ENCODE measurements at regions not wholly inside any gene's neighbourhood (a gene's known extent, or its start where the extent isn't known, plus 50 kb on each side); places are given as distances from the start of the nearest gene placed in this dataset.

- H3K9me3 ChIP-seq (replicated peaks; ENCODE audit: low read length) = no peaks in the 10 kb centered on the region
- no peak overlapping the region for H3K4me3 ChIP-seq (ENCODE audit: low read length)
- no peak overlapping the region for H3K9ac ChIP-seq (ENCODE audit: low read depth, low read length)
- H3K4me2 ChIP-seq (ENCODE audit: low read length) = no peak overlapping the region
- no peaks in the 10 kb centered on the region for H3K4me1 ChIP-seq (ENCODE audit: control insufficient read depth, insufficient read depth, low read length)
- no peaks in the 10 kb centered on the region for H3K27me3 ChIP-seq (ENCODE audit: control insufficient read depth, insufficient read depth, low read length)
- H3K36me3 ChIP-seq (ENCODE audit: insufficient read depth, low read length) = no peaks in the 10 kb centered on the region
Measured at GRCh38 chr1:56432166-56432971, 147.0 kb downstream of the PLPP3 start.

GRCh38 chr1:56430141-56430839 is 149.1 kb downstream of the PLPP3 start:
- H3K36me3 ChIP-seq (ENCODE audit: insufficient read depth, low read length) = no peaks in the 10 kb centered on the region
- H3K27me3 ChIP-seq (ENCODE audit: control insufficient read depth, insufficient read depth, low read length) = no peaks in the 10 kb centered on the region
- H3K4me1 ChIP-seq (ENCODE audit: control insufficient read depth, insufficient read depth, low read length) = peaks cover 3% of the 10 kb centered on the region
- no peaks in the 10 kb centered on the region for H3K9me3 ChIP-seq (replicated peaks; ENCODE audit: low read length)
- H3K4me2 ChIP-seq (ENCODE audit: low read length) = no peak overlapping the region
- no peak overlapping the region for H3K4me3 ChIP-seq (ENCODE audit: low read length)
- no peak overlapping the region for H3K9ac ChIP-seq (ENCODE audit: low read depth, low read length)

- Histone ChIP-seq H3K9me3 (replicated peaks; ENCODE audit: low read length) (no peaks in the 10 kb centered on the region), H3K36me3 (ENCODE audit: insufficient read depth, low read length) (no peaks in the 10 kb centered on the region), H3K9ac (ENCODE audit: low read depth, low read length) (no peak overlapping the region), H3K27me3 (ENCODE audit: control insufficient read depth, insufficient read depth, low read length) (no peaks in the 10 kb centered on the region), H3K4me1 (ENCODE audit: control insufficient read depth, insufficient read depth, low read length) (peaks cover 8% of the 10 kb centered on the region), H3K4me3 (ENCODE audit: low read length) (no peak overlapping the region), H3K4me2 (ENCODE audit: low read length) (no peak overlapping the region)
Measured at GRCh38 chr1:56429288-56429687, 150.1 kb downstream of the PLPP3 start.

GRCh38 chr1:56426587-56427381 is 152.6 kb downstream of the PLPP3 start:
- Histone ChIP-seq H3K36me3 (ENCODE audit: insufficient read depth, low read length) (no peaks in the 10 kb centered on the region), H3K4me1 (ENCODE audit: control insufficient read depth, insufficient read depth, low read length) (peaks cover 8% of the 10 kb centered on the region), H3K9ac (ENCODE audit: low read depth, low read length) (no peak overlapping the region), H3K4me2 (ENCODE audit: low read length) (no peak overlapping the region), H3K27me3 (ENCODE audit: control insufficient read depth, insufficient read depth, low read length) (no peaks in the 10 kb centered on the region), H3K4me3 (ENCODE audit: low read length) (no peak overlapping the region), H3K9me3 (replicated peaks; ENCODE audit: low read length) (no peaks in the 10 kb centered on the region)

GRCh38 chr1:56425494-56426037 is 153.8 kb downstream of the PLPP3 start:
- no peaks in the 10 kb centered on the region for H3K36me3 ChIP-seq (ENCODE audit: insufficient read depth, low read length)
- no peak overlapping the region for H3K4me2 ChIP-seq (ENCODE audit: low read length)
- H3K4me3 ChIP-seq (ENCODE audit: low read length) = no peak overlapping the region
- peaks cover 8% of the 10 kb centered on the region for H3K4me1 ChIP-seq (ENCODE audit: control insufficient read depth, insufficient read depth, low read length)
- no peaks in the 10 kb centered on the region for H3K27me3 ChIP-seq (ENCODE audit: control insufficient read depth, insufficient read depth, low read length)
- no peak overlapping the region for H3K9ac ChIP-seq (ENCODE audit: low read depth, low read length)
- no peaks in the 10 kb centered on the region for H3K9me3 ChIP-seq (replicated peaks; ENCODE audit: low read length)

GRCh38 chr1:56424744-56425493 is 154.4 kb downstream of the PLPP3 start:
- Histone ChIP-seq H3K4me2 (ENCODE audit: low read length) (no peak overlapping the region), H3K9me3 (replicated peaks; ENCODE audit: low read length) (no peaks in the 10 kb centered on the region), H3K36me3 (ENCODE audit: insufficient read depth, low read length) (no peaks in the 10 kb centered on the region), H3K9ac (ENCODE audit: low read depth, low read length) (no peak overlapping the region), H3K4me3 (ENCODE audit: low read length) (no peak overlapping the region), H3K4me1 (ENCODE audit: control insufficient read depth, insufficient read depth, low read length) (peaks cover 8% of the 10 kb centered on the region), H3K27me3 (ENCODE audit: control insufficient read depth, insufficient read depth, low read length) (no peaks in the 10 kb centered on the region)

- Histone ChIP-seq H3K4me1 (ENCODE audit: control insufficient read depth, insufficient read depth, low read length) (peaks cover 8% of the 10 kb centered on the region), H3K27me3 (ENCODE audit: control insufficient read depth, insufficient read depth, low read length) (no peaks in the 10 kb centered on the region), H3K9ac (ENCODE audit: low read depth, low read length) (no peak overlapping the region), H3K4me3 (ENCODE audit: low read length) (no peak overlapping the region), H3K4me2 (ENCODE audit: low read length) (no peak overlapping the region), H3K9me3 (replicated peaks; ENCODE audit: low read length) (no peaks in the 10 kb centered on the region), H3K36me3 (ENCODE audit: insufficient read depth, low read length) (no peaks in the 10 kb centered on the region)
Measured at GRCh38 chr1:56423716-56424115, 155.6 kb downstream of the PLPP3 start.

- H3K4me1 ChIP-seq (ENCODE audit: control insufficient read depth, insufficient read depth, low read length) = no peaks in the 10 kb centered on the region
- H3K36me3 ChIP-seq (ENCODE audit: insufficient read depth, low read length) = no peaks in the 10 kb centered on the region
- no peaks in the 10 kb centered on the region for H3K27me3 ChIP-seq (ENCODE audit: control insufficient read depth, insufficient read depth, low read length)
- H3K4me3 ChIP-seq (ENCODE audit: low read length) = no peak overlapping the region
- H3K4me2 ChIP-seq (ENCODE audit: low read length) = no peak overlapping the region
- no peak overlapping the region for H3K9ac ChIP-seq (ENCODE audit: low read depth, low read length)
- no peaks in the 10 kb centered on the region for H3K9me3 ChIP-seq (replicated peaks; ENCODE audit: low read length)
Measured at GRCh38 chr1:56418151-56418631, 161.2 kb downstream of the PLPP3 start.

- Histone ChIP-seq H3K9ac (ENCODE audit: low read depth, low read length) (no peak overlapping the region), H3K4me3 (ENCODE audit: low read length) (no peak overlapping the region), H3K36me3 (ENCODE audit: insufficient read depth, low read length) (no peaks in the 10 kb centered on the region), H3K27me3 (ENCODE audit: control insufficient read depth, insufficient read depth, low read length) (no peaks in the 10 kb centered on the region), H3K4me2 (ENCODE audit: low read length) (no peak overlapping the region), H3K9me3 (replicated peaks; ENCODE audit: low read length) (no peaks in the 10 kb centered on the region), H3K4me1 (ENCODE audit: control insufficient read depth, insufficient read depth, low read length) (no peaks in the 10 kb centered on the region)
Measured at GRCh38 chr1:56417646-56418045, 161.7 kb downstream of the PLPP3 start.

- Histone ChIP-seq H3K4me3 (ENCODE audit: low read length) (no peak overlapping the region), H3K4me2 (ENCODE audit: low read length) (no peak overlapping the region), H3K27me3 (ENCODE audit: control insufficient read depth, insufficient read depth, low read length) (no peaks in the 10 kb centered on the region)
Measured at GRCh38 chr1:56416495-56416894, 162.9 kb downstream of the PLPP3 start.

More at GRCh38 chr1:56416495-56416894, 162.9 kb downstream of the PLPP3 start:
- H3K9ac ChIP-seq (ENCODE audit: low read depth, low read length) = no peak overlapping the region
- no peaks in the 10 kb centered on the region for H3K9me3 ChIP-seq (replicated peaks; ENCODE audit: low read length)
- no peaks in the 10 kb centered on the region for H3K4me1 ChIP-seq (ENCODE audit: control insufficient read depth, insufficient read depth, low read length)
- no peaks in the 10 kb centered on the region for H3K36me3 ChIP-seq (ENCODE audit: insufficient read depth, low read length)
